Stimulated activated CD4-positive, alpha-beta T cell treated with anti-CD3 and anti-CD28 coated beads, Interleukin-1b, Interleukin-23, amount 100 ng/mL, for 24 hours (primary cell): ENCODE measurements at regions not wholly inside any gene's neighbourhood (a gene's known extent, or its start where the extent isn't known, plus 50 kb on each side); places are given as distances from the start of the nearest gene placed in this dataset.
"Not testable (repeated sequence)": the region's sequence is repeated elsewhere in the genome, so short reads cannot be mapped to it uniquely, and the experiment has no call there.

Experiments
- DNase-seq, 4 experiments: peaks; one replicate each; pipeline ENCODE4 v3.0.0-alpha.2; 2020; ENCODE audit warnings: low read depth in 4 of 4, low spot score in 1 of 4

DNA sequence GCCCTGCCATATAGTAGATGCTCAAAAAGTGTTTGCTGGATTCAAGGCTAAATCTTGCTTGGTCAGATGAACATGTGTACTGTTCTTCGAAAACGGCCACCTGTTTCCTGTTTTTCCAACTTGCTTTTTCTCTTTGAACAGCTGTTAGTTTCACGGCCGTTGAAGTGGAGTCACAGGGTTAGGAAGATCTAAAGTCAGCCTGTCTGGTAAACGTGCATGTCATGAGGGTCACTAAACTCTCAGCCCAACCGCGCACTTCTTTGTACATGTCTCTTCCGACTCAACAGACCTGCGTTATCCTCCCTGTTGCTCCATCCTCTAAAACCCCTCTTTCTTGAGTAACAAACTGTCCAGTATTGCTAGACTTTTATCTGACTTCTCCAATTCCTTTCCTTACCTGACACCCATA is 93.2 kb upstream of the MAN1A1 start:
- no peak for DNase-seq

- no peak for DNase-seq
These were observed 91.4 kb upstream of the MAN1A1 start for GRCh38 chr6:119440953-119441352.

GRCh38 chr6:119436583-119436982 is 87.0 kb upstream of the MAN1A1 start:
- DNase-seq: no peak

- no peak for DNase-seq
These were observed 82.2 kb upstream of the MAN1A1 start for GRCh38 chr6:119431799-119432198.

- no peak for DNase-seq
These were observed 81.2 kb upstream of the MAN1A1 start for GRCh38 chr6:119430805-119431204.

DNA sequence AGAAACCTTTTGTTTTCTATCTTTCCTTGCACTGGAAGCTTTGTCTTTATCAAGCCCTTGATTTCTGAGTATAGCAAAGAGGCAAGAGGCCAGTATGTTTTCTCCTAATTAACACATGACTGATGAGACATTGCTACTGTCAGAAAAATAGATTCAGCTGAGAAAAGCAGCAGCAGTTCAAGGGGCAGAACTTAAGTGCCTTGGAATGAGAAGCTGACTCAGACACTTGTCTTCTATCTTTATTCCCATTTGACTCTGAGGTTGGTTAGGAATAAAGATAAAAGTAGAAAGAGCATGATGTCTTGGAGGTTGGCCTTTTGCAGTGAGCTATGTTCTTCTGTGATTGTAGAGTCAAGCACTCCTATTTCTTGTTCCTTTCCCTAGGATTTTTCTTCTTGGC is 79.1 kb upstream of the MAN1A1 start:
- no peak for DNase-seq

- no peak for DNase-seq
These were observed 77.1 kb upstream of the MAN1A1 start for GRCh38 chr6:119426619-119427018.

DNA sequence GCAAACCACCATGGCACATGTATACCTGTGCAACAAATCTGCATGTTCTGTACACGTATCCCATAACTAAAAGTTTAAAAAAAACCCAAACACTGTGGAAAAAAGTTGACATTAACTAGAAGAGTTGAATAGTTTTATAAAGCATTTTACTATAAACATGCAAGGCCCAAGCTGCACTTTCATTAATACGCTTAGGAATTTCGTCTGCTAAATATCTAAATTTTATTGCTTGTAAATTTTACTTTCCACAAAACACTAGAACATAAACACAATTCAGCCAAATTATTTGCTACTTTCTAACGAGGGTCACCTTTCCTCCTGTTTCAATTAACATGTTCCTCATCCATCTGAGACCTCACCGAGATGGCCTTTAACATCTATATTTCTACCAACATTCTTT is 74.4 kb upstream of the MAN1A1 start:
- no peak for DNase-seq

GRCh38 chr6:119418084-119418483 is 68.5 kb upstream of the MAN1A1 start:
- DNase-seq: not testable (repeated sequence)

- DNase-seq: no peak
These were observed 57.6 kb upstream of the MAN1A1 start for GRCh38 chr6:119407156-119407555.

DNA sequence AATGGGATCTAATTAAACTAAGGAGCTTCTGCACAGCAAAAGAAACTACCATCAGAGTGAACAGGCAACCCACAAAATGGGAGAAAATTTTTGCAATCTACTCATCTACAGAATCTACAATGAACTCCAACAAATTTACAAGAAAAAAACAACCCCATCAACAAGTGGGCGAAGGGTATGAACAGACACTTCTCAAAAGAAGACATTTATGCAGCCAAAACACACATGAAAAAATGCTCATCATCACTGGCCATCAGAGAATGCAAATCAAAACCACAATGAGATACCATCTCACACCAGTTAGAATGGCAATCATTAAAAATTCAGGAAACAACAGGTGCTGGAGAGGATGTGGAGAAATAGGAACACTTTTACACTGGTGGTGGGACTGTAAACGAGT is 55.6 kb upstream of the MAN1A1 start:
- DNase-seq: not testable (repeated sequence)
